ENCODE measurements at regions not wholly inside any gene's neighbourhood (a gene's known extent, or its start where the extent isn't known, plus 50 kb on each side); places are given as distances from the start of the nearest gene placed in this dataset.

GRCh38 chr15:29888646-29889045 lies 66.4 kb upstream of the TJP1 start (continued):
- no peak for TF ChIP-seq EZH2phosphoT487 (IDR thresholded peaks at IDR 0.05; ENCODE audit: borderline replicate concordance, low read depth)
- TF ChIP-seq RAD21 (IDR thresholded peaks at IDR 0.05; ENCODE audit: low read length) = no peak

GRCh38 chr15:29887721-29888120 lies 65.5 kb upstream of the TJP1 start:
- Histone ChIP-seq H3K9me2 (no peaks in the 10 kb centered on the region), H3K9me3 (no peaks in the 10 kb centered on the region), H4K20me1 (ENCODE audit: insufficient read depth) (no peaks in the 10 kb centered on the region), H3K4me2 (no peak overlapping the region), H3K36me3 (replicated peaks in 1 of 2; ENCODE audit: control insufficient read depth in 1 of 2, insufficient read depth in 2 of 2, low read length in 1 of 2) (no peaks in the 10 kb centered on the region), H3K4me1 (ENCODE audit: control insufficient read depth in 1 of 2, insufficient read depth in 2 of 2, low read depth in 1 of 2, low read length in 1 of 2) (peaks cover 0 to 12% of the 10 kb centered on the region in 2 experiments; a peak in 2 of 4 replicates), H3F3A (replicated peaks; ENCODE audit: insufficient read depth) (no peaks in the 10 kb centered on the region), H2AFZ (ENCODE audit: low read depth) (no peak overlapping the region), H3K27me3 (ENCODE audit: insufficient read depth) (peaks cover 6% of the 10 kb centered on the region; the same call in 1 of the 2 replicates), H3K4me3 (ENCODE audit: low read depth in 2 of 2, low read length in 1 of 2) (no peak overlapping the region), H3K79me2 (ENCODE audit: insufficient read depth) (no peaks in the 10 kb centered on the region), H3K27ac (ENCODE audit: low read depth in 2 of 2, low read length in 1 of 2) (no peak overlapping the region), H3K9ac (no peak overlapping the region)
- 52% methylated on average over 2 of the region's 2 CpGs for WGBS (ENCODE audit: low lambda C conversion rate)
- POLR2A ChIA-PET = no interaction called here
- DNase-seq = no peak
- CTCF ChIA-PET = no interaction called here
- TF ChIP-seq ZBTB33 (IDR thresholded peaks at IDR 0.05; ENCODE audit: borderline replicate concordance, low read depth) (no peak), SMC3 (IDR thresholded peaks at IDR 0.05; ENCODE audit: low read depth, low read length) (no peak), TCF12 (IDR thresholded peaks at IDR 0.05) (no peak), USF1 (IDR thresholded peaks at IDR 0.05; ENCODE audit: borderline replicate concordance, low read depth) (no peak), GATA2 (CRISPR knock-in tag; IDR thresholded peaks at IDR 0.05) (no peak), EZH2phosphoT487 (IDR thresholded peaks at IDR 0.05; ENCODE audit: borderline replicate concordance, low read depth) (no peak), GABPA (IDR thresholded peaks at IDR 0.05; ENCODE audit: low read depth) (no peak), EP300 (IDR thresholded peaks at IDR 0.05; ENCODE audit: borderline replicate concordance in 1 of 2, low read depth in 1 of 2, low read length in 1 of 2) (no peak), RXRA (IDR thresholded peaks at IDR 0.05; ENCODE audit: borderline replicate concordance, low read depth) (no peak), PBX3 (IDR thresholded peaks at IDR 0.05) (no peak), CHD2 (IDR thresholded peaks at IDR 0.05; ENCODE audit: low read length, partially characterized antibody) (no peak), POLR2AphosphoS5 (IDR thresholded peaks at IDR 0.05; ENCODE audit: low read depth, low read length) (no peak), FOXM1 (IDR thresholded peaks at IDR 0.05; ENCODE audit: low read depth) (no peak), IRF3 (IDR thresholded peaks at IDR 0.05; ENCODE audit: low read depth, low read length) (no peak), RCOR1 (IDR thresholded peaks at IDR 0.05; ENCODE audit: low read length) (no peak), RFX5 (IDR thresholded peaks at IDR 0.05; ENCODE audit: low read length) (no peak), NFIC (IDR thresholded peaks at IDR 0.05; ENCODE audit: borderline replicate concordance) (no peak)
